WERI-Rb-1 (cell line): ENCODE measurements at regions not wholly inside any gene's neighbourhood (a gene's known extent, or its start where the extent isn't known, plus 50 kb on each side); places are given as distances from the start of the nearest gene placed in this dataset.

Experiments
- DNase-seq: peaks from one replicate; pipeline ENCODE4 v3.0.0-alpha.2; 2020
- H3K27ac ChIP-seq: fragments of 250-450 bp; sonication (Bioruptor Pico); 2 replicates; pipeline ENCODE4 v1.5.1; 2020; ENCODE audit warnings: mild to moderate bottlenecking, moderate library complexity
- H3K27me3 ChIP-seq: fragments of 250-450 bp; sonication (Bioruptor Pico); 2 replicates; pipeline ENCODE4 v1.5.1; 2021; ENCODE audit warnings: mild to moderate bottlenecking, low read depth, moderate library complexity; ENCODE audit not compliant: insufficient read depth, severe bottlenecking
- H3K36me3 ChIP-seq: fragments of 250-450 bp; sonication (Bioruptor Pico); 2 replicates; pipeline ENCODE4 v1.5.1; 2020; ENCODE audit warnings: mild to moderate bottlenecking, moderate library complexity
- H3K4me3 ChIP-seq: 2 replicates; pipeline ENCODE4 v1.5.1; 2011; ENCODE audit warnings: low read depth, mild to moderate bottlenecking, control low read depth, low read length
- H3K9me3 ChIP-seq: fragments of 250-450 bp; sonication (Bioruptor Pico); 2 replicates; pipeline ENCODE4 v1.5.1; 2021; ENCODE audit warnings: mild to moderate bottlenecking, moderate library complexity; ENCODE audit not compliant: severe bottlenecking
- CTCF ChIP-seq: IDR thresholded peaks from 2 replicates; pipeline ENCODE4 v1.5.1; 2011; ENCODE audit warnings: low read depth, mild to moderate bottlenecking, control low read depth, inconsistent platforms, low read length

- H3K4me3 ChIP-seq, result no peak overlapping the region
- TF ChIP-seq CTCF, result no peak
- DNase-seq, result no peak
- no peak overlapping the region for H3K27ac ChIP-seq
- no peaks in the 10 kb centered on the region for H3K36me3 ChIP-seq
- no peaks in the 10 kb centered on the region for H3K9me3 ChIP-seq
- H3K27me3 ChIP-seq, result no peaks in the 10 kb centered on the region
Measured at GRCh38 chr2:211251016-211251415, 694.6 kb downstream of the CPS1 start.

- no peaks in the 10 kb centered on the region for H3K27me3 ChIP-seq
- H3K9me3 ChIP-seq, result no peaks in the 10 kb centered on the region
- H3K4me3 ChIP-seq, result no peak overlapping the region
- H3K36me3 ChIP-seq, result no peaks in the 10 kb centered on the region
- no peak for DNase-seq
- no peak overlapping the region for H3K27ac ChIP-seq
- TF ChIP-seq CTCF, result no peak
Measured at GRCh38 chr2:211258646-211259335, 702.4 kb downstream of the CPS1 start.

GRCh38 chr2:211259831-211260476 lies 703.6 kb downstream of the CPS1 start:
- no peak overlapping the region for H3K4me3 ChIP-seq
- no peak for TF ChIP-seq CTCF
- no peaks in the 10 kb centered on the region for H3K9me3 ChIP-seq
- no peak for DNase-seq
- no peaks in the 10 kb centered on the region for H3K27me3 ChIP-seq
- no peak overlapping the region for H3K27ac ChIP-seq
- H3K36me3 ChIP-seq, result no peaks in the 10 kb centered on the region

GRCh38 chr2:211270257-211270656 lies 713.9 kb downstream of the CPS1 start:
- Histone ChIP-seq H3K27ac (no peak overlapping the region), H3K27me3 (no peaks in the 10 kb centered on the region), H3K9me3 (no peaks in the 10 kb centered on the region), H3K4me3 (no peak overlapping the region), H3K36me3 (no peaks in the 10 kb centered on the region)
- TF ChIP-seq CTCF, result no peak
- DNase-seq, result no peak

- no peaks in the 10 kb centered on the region for H3K9me3 ChIP-seq
- H3K36me3 ChIP-seq, result no peaks in the 10 kb centered on the region
- no peak for TF ChIP-seq CTCF
- no peak for DNase-seq
- H3K27me3 ChIP-seq, result no peaks in the 10 kb centered on the region
- no peak overlapping the region for H3K4me3 ChIP-seq
- no peak overlapping the region for H3K27ac ChIP-seq
Measured at GRCh38 chr2:211281430-211282073, 725.2 kb downstream of the CPS1 start.
